HepG2 (cell line): ENCODE measurements at regions not wholly inside any gene's neighbourhood (a gene's known extent, or its start where the extent isn't known, plus 50 kb on each side); places are given as distances from the start of the nearest gene placed in this dataset.

Experiments
- ATAC-seq: fragments of 200-7000 bp; cut with Tn5 transposase; 3 replicates; pipeline ENCODE4 v1.9.1; 2020; ENCODE audit warnings: mild to moderate bottlenecking, moderate library complexity
- BruUV-seq: library from RNA; stranded (reverse); fragments of 400-500 nt; replicated peaks from 2 replicates; lab custom pipeline; 2021; lab: Mats Ljungman, UMichigan
- CTCF ChIA-PET: fragments of 300-600 bp; formaldehyde crosslinking; extraction: SDS; loops from one replicate; lab custom pipeline; 2021; ENCODE audit warnings: low total read pairs, inconsistent platforms, low intra/inter-chr PET ratio; lab: Yijun Ruan, JAX
- POLR2A ChIA-PET: fragments of 350-600 bp; sonication (Branson Sonifier 250); formaldehyde crosslinking; loops from one replicate; lab custom pipeline; 2020; ENCODE audit warnings: antibody characterized with exemption, inconsistent platforms; lab: Yijun Ruan, JAX
- DNase-seq: peaks from one replicate; pipeline ENCODE4 v3.0.0-alpha.2; 2015; ENCODE audit warnings: low spot score
- FAIRE-seq: peaks from 3 replicates; lab custom pipeline; 2011; peaks lifted over from hg19 to GRCh38; lab: Jason Lieb, UNC
- H2AFZ ChIP-seq: one replicate; pipeline ENCODE4 v1.6.1; 2011; ENCODE audit warnings: low read length, inconsistent platforms
- H3K27ac ChIP-seq: fragments of 300-600 bp; 3 replicates; pipeline ENCODE4 v1.8.0; 2011; ENCODE audit warnings: mixed run types, mild to moderate bottlenecking, mixed read lengths, low read length, inconsistent platforms; ENCODE audit not compliant: insufficient read depth; ENCODE audit errors: extremely low read length
- H3K27me3 ChIP-seq, 2 experiments: fragments of 200-600 bp in 1 of 2; 2 replicates in 1 of 2; 3 replicates in 1 of 2; pipeline versions ENCODE4 v1.6.0 to v1.8.0; 2011; ENCODE audit warnings: low read length in 2 of 2, mild to moderate bottlenecking in 2 of 2, moderate library complexity in 2 of 2, inconsistent platforms in 1 of 2; ENCODE audit not compliant: insufficient read depth in 2 of 2, control insufficient read depth in 1 of 2
- H3K36me3 ChIP-seq, 2 experiments: fragments of 200-600 bp in 1 of 2; replicated peaks in 1 of 2; 2 replicates in 1 of 2; 3 replicates in 1 of 2; pipeline versions ENCODE4 v1.5.1 to v1.8.0; 2011; ENCODE audit warnings: low read length in 2 of 2, inconsistent platforms in 1 of 2; ENCODE audit not compliant: insufficient read depth in 2 of 2, control insufficient read depth in 1 of 2
- H3K4me1 ChIP-seq: 2 replicates; pipeline ENCODE4 v1.5.1; 2012; ENCODE audit warnings: low read length, inconsistent platforms; ENCODE audit not compliant: insufficient read depth
- H3K4me2 ChIP-seq: 2 replicates; pipeline ENCODE4 v1.6.0; 2011; ENCODE audit warnings: low read depth, low read length, inconsistent platforms
- H3K4me3 ChIP-seq, 3 experiments: fragments of 200-600 bp in 1 of 3; sonication (generic), shearing (Covaris generic) in 1 of 3; replicated peaks in 1 of 3; 2 replicates each; pipeline ENCODE4 v1.5.1; 2011 to 2016; ENCODE audit warnings: low read length in 3 of 3, inconsistent platforms in 2 of 3, low read depth in 2 of 3, mild to moderate bottlenecking in 2 of 3, control low read depth in 1 of 3, mixed read lengths in 1 of 3; ENCODE audit not compliant: insufficient read depth in 1 of 3
- H3K79me2 ChIP-seq: one replicate; pipeline ENCODE4 v1.6.1; 2011; ENCODE audit warnings: low read length, inconsistent platforms; ENCODE audit not compliant: insufficient read depth
- H3K9ac ChIP-seq: 2 replicates; pipeline ENCODE4 v1.6.0; 2011; ENCODE audit warnings: mild to moderate bottlenecking, low read depth, low read length, inconsistent platforms; ENCODE audit not compliant: insufficient read depth
- H3K9me3 ChIP-seq: 2 replicates; pipeline ENCODE4 v1.5.1; 2012; ENCODE audit warnings: mild to moderate bottlenecking, low read length
- H4K20me1 ChIP-seq: 2 replicates; pipeline ENCODE4 v1.6.0; 2011; ENCODE audit warnings: inconsistent platforms, mild to moderate bottlenecking, low read length, moderate library complexity; ENCODE audit not compliant: insufficient read depth
- HDAC2 ChIP-seq: sonication (generic); formaldehyde crosslinking; IDR thresholded peaks from 2 replicates; pipeline ENCODE4 v1.4.0; 2020; ENCODE audit warnings: missing genetic modification reagents
- MBNL3 ChIP-seq: fragments of 250-450 bp; sonication (Bioruptor Pico); conservative IDR thresholded peaks from 2 replicates; pipeline ENCODE4 v1.8.0; 2022; ENCODE audit warnings: mild to moderate bottlenecking, inconsistent platforms
- NFYB ChIP-seq: sonication (generic); formaldehyde crosslinking; IDR thresholded peaks from 2 replicates; pipeline ENCODE4 v1.4.0; 2020; ENCODE audit warnings: missing genetic modification reagents
- PHF8 ChIP-seq: sonication (generic); formaldehyde crosslinking; IDR thresholded peaks from 2 replicates; pipeline ENCODE4 v1.5.0; 2020; ENCODE audit warnings: missing genetic modification reagents
- RARG ChIP-seq: sonication (generic); formaldehyde crosslinking; IDR thresholded peaks from 2 replicates; pipeline ENCODE4 v1.4.0; 2020; ENCODE audit warnings: low read depth, mild to moderate bottlenecking, missing genetic modification reagents
- WGBS: methylation state at CpG from one replicate; pipeline ENCODE4 v1.1.6; 2017; ENCODE audit warnings: low lambda C conversion rate; 5-methylcytosine and 5-hydroxymethylcytosine counted together
- in situ Hi-C: cut with HindIII; loops from 2 replicates; pipeline ENCODE4 v1.10.0; 2017; ENCODE audit warnings: low pct_unique_long_range_greater_than_20kb; ENCODE audit not compliant: extremely low pct_ligation_motif_present
- intact Hi-C: fragments of 100-400 bp; cut with micrococcal nuclease; formaldehyde crosslinking; loops from one replicate; pipeline ENCODE4 v1.10.0; 2022; ENCODE audit not compliant: unreplicated experiment
- TF ChIP-seq, protein P1 (sequence below): sonication (generic); formaldehyde crosslinking; IDR thresholded peaks from 2 replicates; pipeline ENCODE4 v1.4.0; 2020; ENCODE audit warnings: missing genetic modification reagents

DNA sequence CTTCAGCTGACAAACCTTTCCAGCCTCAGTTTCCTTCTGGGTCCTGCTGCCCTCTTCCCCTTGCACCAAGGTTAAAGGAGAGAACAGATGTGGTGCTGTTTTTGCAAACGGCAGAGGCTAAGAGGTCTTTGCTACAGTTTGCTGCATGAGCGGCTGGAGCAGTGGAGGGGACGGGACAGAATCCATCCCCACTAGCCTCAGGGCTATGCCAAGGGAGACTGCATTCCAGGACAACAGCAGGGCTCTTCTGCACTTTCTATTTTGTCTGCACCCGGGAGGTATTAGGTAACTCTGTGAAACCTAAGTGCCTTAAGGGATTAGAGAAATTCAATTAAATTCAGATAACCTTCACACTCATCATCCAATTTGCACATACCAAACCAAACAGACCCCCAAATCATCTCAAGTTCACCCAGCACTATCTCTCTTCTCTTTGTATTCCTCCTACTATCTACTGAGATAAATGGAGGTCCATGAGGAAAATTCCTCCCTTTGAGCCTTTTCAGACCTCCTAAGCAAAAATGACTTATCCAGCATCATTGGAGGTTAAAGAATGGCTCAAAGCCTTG, 103.8 kb upstream of the VRK1 start (continued):
- no peak for TF ChIP-seq MBNL3 (CRISPR knock-in tag)

DNA sequence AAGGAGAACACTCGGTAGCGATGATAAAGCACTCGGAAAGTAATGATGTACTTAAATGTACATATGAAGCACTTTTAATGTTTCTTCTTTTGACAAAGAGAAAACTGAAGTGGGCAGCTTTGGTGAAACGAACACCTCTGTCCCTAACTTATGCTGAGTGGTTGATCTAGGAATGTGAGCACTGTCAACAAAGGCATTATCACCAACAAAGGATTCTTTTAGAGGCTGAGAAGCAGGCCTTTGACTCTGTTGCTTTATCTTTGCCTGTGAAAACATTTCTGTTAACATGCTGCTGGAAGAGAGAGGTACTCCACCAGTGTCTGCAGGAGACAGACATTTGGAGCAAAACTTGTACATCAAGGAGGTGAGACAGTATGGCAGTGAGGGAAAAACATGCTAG, 103.2 kb upstream of the VRK1 start:
- no peak overlapping the region for H3K27ac ChIP-seq
- peaks cover 2 to 12% of the 10 kb centered on the region in 2 experiments; a peak in 4 of 5 replicates for H3K27me3 ChIP-seq
- WGBS = 2% methylated on average over 4 of the region's 4 CpGs
- H3K9me3 ChIP-seq = no peaks in the 10 kb centered on the region
- DNase-seq = peak; percentile 7
- no peaks in the 10 kb centered on the region for H3K36me3 ChIP-seq
- intact Hi-C loops (no loop called here), in situ Hi-C loops (no loop called here)
- FAIRE-seq = no peak
- ATAC-seq = no peak
- no peak overlapping the region for H3K4me3 ChIP-seq
- no peaks in the 10 kb centered on the region for H3K79me2 ChIP-seq
- H3K9ac ChIP-seq = no peak overlapping the region
- no TSS peak for BruUV-seq
- TF ChIP-seq NFYB (CRISPR knock-in tag) (no peak), RARG (CRISPR knock-in tag) (no peak), PHF8 (CRISPR knock-in tag) (no peak), HDAC2 (CRISPR knock-in tag) (no peak)
- TF ChIP-seq, protein P1, sequence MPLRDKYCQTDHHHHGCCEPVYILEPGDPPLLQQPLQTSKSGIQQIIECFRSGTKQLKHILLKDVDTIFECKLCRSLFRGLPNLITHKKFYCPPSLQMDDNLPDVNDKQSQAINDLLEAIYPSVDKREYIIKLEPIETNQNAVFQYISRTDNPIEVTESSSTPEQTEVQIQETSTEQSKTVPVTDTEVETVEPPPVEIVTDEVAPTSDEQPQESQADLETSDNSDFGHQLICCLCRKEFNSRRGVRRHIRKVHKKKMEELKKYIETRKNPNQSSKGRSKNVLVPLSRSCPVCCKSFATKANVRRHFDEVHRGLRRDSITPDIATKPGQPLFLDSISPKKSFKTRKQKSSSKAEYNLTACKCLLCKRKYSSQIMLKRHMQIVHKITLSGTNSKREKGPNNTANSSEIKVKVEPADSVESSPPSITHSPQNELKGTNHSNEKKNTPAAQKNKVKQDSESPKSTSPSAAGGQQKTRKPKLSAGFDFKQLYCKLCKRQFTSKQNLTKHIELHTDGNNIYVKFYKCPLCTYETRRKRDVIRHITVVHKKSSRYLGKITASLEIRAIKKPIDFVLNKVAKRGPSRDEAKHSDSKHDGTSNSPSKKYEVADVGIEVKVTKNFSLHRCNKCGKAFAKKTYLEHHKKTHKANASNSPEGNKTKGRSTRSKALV (CRISPR knock-in tag) = no peak
- TF ChIP-seq, all 625 proteins: peak for 0
- no peaks in the 10 kb centered on the region for H4K20me1 ChIP-seq
- H3K4me2 ChIP-seq = no peak overlapping the region
- ChIA-PET CTCF (no interaction called here), POLR2A (no interaction called here)
- H2AFZ ChIP-seq = no peak overlapping the region
- 0 out of 2 replicates have a peak, but pooled peaks cover 5% of the 10 kb centered on the region for H3K4me1 ChIP-seq
